Caco-2 (cell line): ENCODE measurements at regions not wholly inside any gene's neighbourhood (a gene's known extent, or its start where the extent isn't known, plus 50 kb on each side); places are given as distances from the start of the nearest gene placed in this dataset.

Experiments used
- BruUV-seq: library from RNA; stranded (reverse); fragments of 400-500 nt; replicated peaks from 2 replicates; lab custom pipeline; 2021; lab: Mats Ljungman, UMichigan
- CTCF ChIA-PET: fragments of 300-600 bp; sonication (Branson Sonifier 250); formaldehyde crosslinking; loops from one replicate; lab custom pipeline; 2022; ENCODE audit warnings: antibody characterized with exemption; lab: Charles Lee
- POLR2A ChIA-PET: fragments of 300-600 bp; sonication (Branson Sonifier 250); formaldehyde crosslinking; loops from one replicate; lab custom pipeline; 2022; ENCODE audit warnings: antibody characterized with exemption; lab: Charles Lee
- DNase-seq, 2 experiments: peaks; one replicate each; pipeline versions ENCODE4 v3.0.0 to v3.0.0-alpha.2; 2020 to 2022
- H3K27me3 ChIP-seq: replicated peaks from 2 replicates; pipeline ENCODE4 v1.6.0; 2011; ENCODE audit warnings: low read length; ENCODE audit not compliant: control insufficient read depth, insufficient read depth
- H3K36me3 ChIP-seq: 2 replicates; pipeline ENCODE4 v1.5.1; 2011; ENCODE audit warnings: low read length; ENCODE audit not compliant: control insufficient read depth, insufficient read depth
- H3K4me1 ChIP-seq: fragments of 250-450 bp; sonication (Bioruptor Pico); 2 replicates; pipeline ENCODE4 v1.5.1; 2020; ENCODE audit warnings: mild to moderate bottlenecking
- H3K4me3 ChIP-seq: 2 replicates; pipeline ENCODE4 v1.5.1; 2011; ENCODE audit warnings: low read depth, mild to moderate bottlenecking, control low read depth, low read length
- H3K9me3 ChIP-seq: fragments of 250-450 bp; sonication (Bioruptor Pico); 2 replicates; pipeline ENCODE4 v1.5.1; 2020; ENCODE audit warnings: mild to moderate bottlenecking, moderate library complexity
- H3K27ac Mint-ChIP-seq: one replicate; pipeline ENCODE4 v1.8.0; 2022; ENCODE audit warnings: mixed read lengths; ENCODE audit not compliant: unreplicated experiment
- H3K27me3 Mint-ChIP-seq: one replicate; pipeline ENCODE4 v1.8.0; 2022; ENCODE audit warnings: mixed read lengths; ENCODE audit not compliant: insufficient read depth, unreplicated experiment
- H3K36me3 Mint-ChIP-seq: one replicate; pipeline ENCODE4 v1.8.0; 2022; ENCODE audit warnings: mild to moderate bottlenecking, mixed read lengths; ENCODE audit not compliant: insufficient read depth, unreplicated experiment
- H3K4me1 Mint-ChIP-seq: one replicate; pipeline ENCODE4 v1.8.0; 2022; ENCODE audit warnings: low read depth, mixed read lengths; ENCODE audit not compliant: unreplicated experiment
- H3K4me3 Mint-ChIP-seq: one replicate; pipeline ENCODE4 v1.8.0; 2022; ENCODE audit warnings: mild to moderate bottlenecking, moderate library complexity, mixed read lengths; ENCODE audit not compliant: unreplicated experiment
- H3K9me3 Mint-ChIP-seq: one replicate; pipeline ENCODE4 v1.8.0; 2022; ENCODE audit warnings: mixed read lengths; ENCODE audit not compliant: unreplicated experiment
- CTCF ChIP-seq, 2 experiments: fragments of 200-600 bp in 1 of 2; IDR thresholded peaks; 1 replicate in 1 of 2; 2 replicates in 1 of 2; pipeline versions ENCODE4 v1.5.1 to v1.8.0; 2011 to 2022; ENCODE audit warnings: antibody characterized with exemption in 1 of 2, control low read depth in 1 of 2, inconsistent platforms in 1 of 2, low read depth in 1 of 2, low read length in 1 of 2, mild to moderate bottlenecking in 1 of 2, moderate library complexity in 1 of 2; ENCODE audit not compliant: insufficient read depth in 1 of 2, severe bottlenecking in 1 of 2, unreplicated experiment in 1 of 2
- intact Hi-C: fragments of 100-400 bp; cut with micrococcal nuclease; formaldehyde crosslinking; loops from one replicate; pipeline ENCODE4 v1.10.0; 2022; ENCODE audit not compliant: unreplicated experiment

DNA sequence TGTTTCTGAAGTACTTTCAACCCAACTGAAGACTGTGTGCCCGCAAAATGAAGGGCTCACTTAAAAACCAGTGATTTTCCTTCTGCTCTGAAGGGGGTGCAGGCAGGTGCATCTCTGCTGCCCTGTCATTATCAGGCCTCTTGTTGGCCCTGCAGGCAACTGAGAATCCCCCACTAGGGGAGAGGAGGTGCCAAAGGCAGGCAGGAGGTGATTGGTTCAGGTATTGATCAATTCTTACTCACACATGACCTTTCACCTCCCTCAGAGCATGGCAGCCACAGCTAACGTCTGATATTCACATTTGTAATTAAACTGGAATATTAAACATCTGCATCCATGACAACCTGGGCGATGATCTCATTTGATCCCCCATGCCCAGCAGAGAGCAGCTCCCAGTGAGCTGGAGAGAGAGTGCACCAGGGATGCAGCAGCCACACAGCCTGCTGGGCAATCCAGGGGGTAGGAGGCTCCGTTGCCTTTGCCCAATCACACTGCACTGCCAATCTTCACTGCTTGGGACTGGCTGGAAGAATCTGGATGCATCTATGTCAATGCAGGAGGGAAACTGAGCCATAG, 267.9 kb upstream of the TSHZ3 start:
- no peak overlapping the region for H3K4me3 Mint-ChIP-seq
- H3K9me3 ChIP-seq, result no peaks in the 10 kb centered on the region
- TF ChIP-seq CTCF (IDR thresholded peaks at IDR 0.05; ENCODE audit: insufficient read depth in 1 of 2, low read depth in 1 of 2, low read length in 1 of 2, severe bottlenecking in 1 of 2, unreplicated experiment in 1 of 2), result no peak
- no TSS peak for BruUV-seq
- H3K36me3 ChIP-seq, result no peaks in the 10 kb centered on the region
- no peaks in the 10 kb centered on the region for H3K4me1 ChIP-seq
- ChIA-PET POLR2A (no interaction called here), CTCF (no interaction called here)
- no peaks in the 10 kb centered on the region for H3K27me3 ChIP-seq
- H3K27ac Mint-ChIP-seq, result no peak overlapping the region
- intact Hi-C loops, result no loop called here
- H3K4me1 Mint-ChIP-seq, result no peaks in the 10 kb centered on the region
- no peak for DNase-seq
- H3K27me3 Mint-ChIP-seq, result no peaks in the 10 kb centered on the region
- H3K9me3 Mint-ChIP-seq, result no peaks in the 10 kb centered on the region
- no peak overlapping the region for H3K4me3 ChIP-seq
- no peaks in the 10 kb centered on the region for H3K36me3 Mint-ChIP-seq

- no TSS peak for BruUV-seq
- DNase-seq, result no peak
- Histone ChIP-seq H3K9me3 (no peaks in the 10 kb centered on the region), H3K4me1 (no peaks in the 10 kb centered on the region), H3K36me3 (no peaks in the 10 kb centered on the region), H3K4me3 (no peak overlapping the region), H3K27me3 (no peaks in the 10 kb centered on the region)
- TF ChIP-seq CTCF (IDR thresholded peaks at IDR 0.05; ENCODE audit: insufficient read depth in 1 of 2, low read depth in 1 of 2, low read length in 1 of 2, severe bottlenecking in 1 of 2, unreplicated experiment in 1 of 2), result no peak
- Mint-ChIP-seq H3K36me3 (no peaks in the 10 kb centered on the region), H3K9me3 (no peaks in the 10 kb centered on the region), H3K27me3 (peaks cover 7% of the 10 kb centered on the region), H3K4me1 (no peaks in the 10 kb centered on the region), H3K4me3 (no peak overlapping the region), H3K27ac (no peak overlapping the region)
- POLR2A ChIA-PET, result no interaction called here
- CTCF ChIA-PET, result no interaction called here
- intact Hi-C loops, result no loop called here
These were observed 275.8 kb upstream of the TSHZ3 start for GRCh38 chr19:31625056-31625455.

DNA sequence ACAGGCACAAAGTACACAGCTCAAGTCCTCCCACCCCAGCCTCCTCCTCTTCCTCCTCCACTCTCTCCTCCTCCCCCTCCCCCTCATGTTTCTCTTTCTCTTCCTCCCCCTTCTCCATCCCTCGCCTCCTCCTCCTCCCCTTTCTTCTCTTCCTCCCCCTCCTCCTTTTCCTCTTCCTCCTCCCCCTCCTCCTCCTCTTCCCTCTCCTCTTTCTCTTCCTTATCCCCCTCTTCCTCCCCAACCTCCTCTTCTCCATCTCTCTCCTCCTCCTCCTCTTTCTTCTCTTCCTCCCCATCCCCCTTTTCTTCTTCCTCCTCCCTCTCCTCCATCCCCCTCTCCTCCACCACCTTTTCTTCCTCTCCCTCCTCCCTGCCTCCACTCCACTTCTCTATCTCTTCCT, 276.3 kb upstream of the TSHZ3 start:
- Mint-ChIP-seq H3K4me3 (no peak overlapping the region), H3K9me3 (no peaks in the 10 kb centered on the region), H3K36me3 (no peaks in the 10 kb centered on the region), H3K27ac (no peak overlapping the region), H3K27me3 (peaks cover 7% of the 10 kb centered on the region), H3K4me1 (no peaks in the 10 kb centered on the region)
- Histone ChIP-seq H3K4me3 (no peak overlapping the region), H3K4me1 (no peaks in the 10 kb centered on the region), H3K9me3 (no peaks in the 10 kb centered on the region), H3K27me3 (no peaks in the 10 kb centered on the region), H3K36me3 (no peaks in the 10 kb centered on the region)
- BruUV-seq, result no TSS peak
- TF ChIP-seq CTCF (IDR thresholded peaks at IDR 0.05; ENCODE audit: insufficient read depth in 1 of 2, low read depth in 1 of 2, low read length in 1 of 2, severe bottlenecking in 1 of 2, unreplicated experiment in 1 of 2), result no peak
- CTCF ChIA-PET, result no interaction called here
- intact Hi-C loops, result no loop called here
- DNase-seq, result no peak
- POLR2A ChIA-PET, result no interaction called here
